Kidney capillary endothelial cell (primary cell): ENCODE measurements at regions not wholly inside any gene's neighbourhood (a gene's known extent, or its start where the extent isn't known, plus 50 kb on each side); places are given as distances from the start of the nearest gene placed in this dataset.
A peak's percentile ranks its signal among the peaks of the same experiment; 100 is the strongest.
"Not testable (repeated sequence)": the region's sequence is repeated elsewhere in the genome, so short reads cannot be mapped to it uniquely, and the experiment has no call there.

ENCODE experiments used
- DNase-seq: peaks from one replicate; pipeline ENCODE4 v3.0.0-alpha.2; 2018; ENCODE audit warnings: low spot score

GRCh38 chr7:149930374-149931068 lies 56.8 kb downstream of the ATP6V0E2 start:
- not testable (repeated sequence) for DNase-seq

GRCh38 chr7:149933776-149934175 lies 60.0 kb downstream of the ATP6V0E2 start:
- DNase-seq: not testable (repeated sequence)

- DNase-seq: not testable (repeated sequence)
These were observed 73.6 kb downstream of the ATP6V0E2 start for GRCh38 chr7:149947346-149947745.

- not testable (repeated sequence) for DNase-seq
These were observed 74.7 kb downstream of the ATP6V0E2 start for GRCh38 chr7:149948444-149948843.

- DNase-seq: not testable (repeated sequence)
These were observed 76.3 kb downstream of the ATP6V0E2 start for GRCh38 chr7:149949863-149950577.

- not testable (repeated sequence) for DNase-seq
These were observed 76.8 kb downstream of the ATP6V0E2 start for GRCh38 chr7:149950578-149950924.

GRCh38 chr7:149951579-149951978 lies 77.8 kb downstream of the ATP6V0E2 start:
- not testable (repeated sequence) for DNase-seq

GRCh38 chr7:149958880-149959279 lies 85.1 kb downstream of the ATP6V0E2 start:
- DNase-seq: not testable (repeated sequence)

GRCh38 chr7:149960863-149961262 lies 87.1 kb downstream of the ATP6V0E2 start:
- DNase-seq: not testable (repeated sequence)

GRCh38 chr7:149961878-149962277 lies 88.1 kb downstream of the ATP6V0E2 start:
- not testable (repeated sequence) for DNase-seq

- DNase-seq: not testable (repeated sequence)
These were observed 89.0 kb downstream of the ATP6V0E2 start for GRCh38 chr7:149962685-149963319.

GRCh38 chr7:149963985-149964384 lies 90.2 kb downstream of the ATP6V0E2 start:
- not testable (repeated sequence) for DNase-seq

- not testable (repeated sequence) for DNase-seq
These were observed 92.7 kb downstream of the ATP6V0E2 start for GRCh38 chr7:149966444-149966843.

- not testable (repeated sequence) for DNase-seq
These were observed 99.2 kb downstream of the ATP6V0E2 start for GRCh38 chr7:149972977-149973376.

GRCh38 chr7:149973681-149974080 lies 99.9 kb downstream of the ATP6V0E2 start:
- DNase-seq: not testable (repeated sequence)

GRCh38 chr7:149975608-149976007 lies 101.8 kb downstream of the ATP6V0E2 start:
- not testable (repeated sequence) for DNase-seq

GRCh38 chr7:149978537-149978936 lies 104.8 kb downstream of the ATP6V0E2 start:
- not testable (repeated sequence) for DNase-seq

- not testable (repeated sequence) for DNase-seq
These were observed 105.2 kb downstream of the ATP6V0E2 start for GRCh38 chr7:149978944-149979343.

- DNase-seq: not testable (repeated sequence)
These were observed 108.9 kb downstream of the ATP6V0E2 start for GRCh38 chr7:149982537-149983112.

- DNase-seq: not testable (repeated sequence)
These were observed 113.1 kb downstream of the ATP6V0E2 start for GRCh38 chr7:149986866-149987265.

- DNase-seq: not testable (repeated sequence)
These were observed 118.0 kb downstream of the ATP6V0E2 start for GRCh38 chr7:149991652-149992302.

GRCh38 chr7:149992366-149992765 lies 118.6 kb downstream of the ATP6V0E2 start:
- DNase-seq: peak; percentile 10
